SKM-1 treated with dmso at 0.1 percent for 144 hours (cell line): ENCODE measurements at regions not wholly inside any gene's neighbourhood (a gene's known extent, or its start where the extent isn't known, plus 50 kb on each side); places are given as distances from the start of the nearest gene placed in this dataset.
A peak's percentile ranks its signal among the peaks of the same experiment; 100 is the strongest.
"Not testable (repeated sequence)": the region's sequence is repeated elsewhere in the genome, so short reads cannot be mapped to it uniquely, and the experiment has no call there.

Experiments used
- DNase-seq: peaks from one replicate; lab custom pipeline; 2025; ENCODE audit not compliant: unreplicated experiment; lab: John Stamatoyannopoulos, UW

- no peak for DNase-seq
Measured at GRCh38 chr10:34015700-34016099, 681.2 kb upstream of the NRP1 start.

GRCh38 chr10:34013235-34013634 lies 678.8 kb upstream of the NRP1 start:
- DNase-seq = no peak

GRCh38 chr10:34010891-34011290 lies 676.4 kb upstream of the NRP1 start:
- DNase-seq = peak; percentile 59

GRCh38 chr10:34010228-34010627 lies 675.8 kb upstream of the NRP1 start:
- DNase-seq = not testable (repeated sequence)

GRCh38 chr10:34008656-34009055 lies 674.2 kb upstream of the NRP1 start:
- DNase-seq = no peak

GRCh38 chr10:34006471-34006870 lies 672.0 kb upstream of the NRP1 start:
- DNase-seq = no peak

GRCh38 chr10:34003561-34003960 lies 669.1 kb upstream of the NRP1 start:
- no peak for DNase-seq

GRCh38 chr10:34002896-34003295 lies 668.4 kb upstream of the NRP1 start:
- no peak for DNase-seq

GRCh38 chr10:34001831-34002230 lies 667.4 kb upstream of the NRP1 start:
- DNase-seq = no peak

GRCh38 chr10:34001087-34001580 lies 666.7 kb upstream of the NRP1 start:
- no peak for DNase-seq

GRCh38 chr10:33993917-33994316 lies 659.5 kb upstream of the NRP1 start:
- DNase-seq = no peak

- DNase-seq = no peak
Measured at GRCh38 chr10:33991924-33992323, 657.5 kb upstream of the NRP1 start.

- no peak for DNase-seq
Measured at GRCh38 chr10:33986515-33986914, 652.0 kb upstream of the NRP1 start.

GRCh38 chr10:33986016-33986415 lies 651.5 kb upstream of the NRP1 start:
- DNase-seq = no peak

- no peak for DNase-seq
Measured at GRCh38 chr10:33982995-33983394, 648.5 kb upstream of the NRP1 start.

GRCh38 chr10:33981301-33981700 lies 646.8 kb upstream of the NRP1 start:
- DNase-seq = no peak

- DNase-seq = no peak
Measured at GRCh38 chr10:33979195-33979594, 644.7 kb upstream of the NRP1 start.

GRCh38 chr10:33975481-33975880 lies 641.0 kb upstream of the NRP1 start:
- no peak for DNase-seq

- DNase-seq = no peak
Measured at GRCh38 chr10:33974976-33975478, 640.6 kb upstream of the NRP1 start.

GRCh38 chr10:33968983-33969382 lies 634.5 kb upstream of the NRP1 start:
- DNase-seq = no peak

GRCh38 chr10:33967606-33968120 lies 633.2 kb upstream of the NRP1 start:
- no peak for DNase-seq

GRCh38 chr10:33966946-33967345 lies 632.5 kb upstream of the NRP1 start:
- DNase-seq = no peak
